SKM-1 treated with dmso at 0.1 percent for 144 hours (cell line): ENCODE measurements at regions not wholly inside any gene's neighbourhood (a gene's known extent, or its start where the extent isn't known, plus 50 kb on each side); places are given as distances from the start of the nearest gene placed in this dataset.
A peak's percentile ranks its signal among the peaks of the same experiment; 100 is the strongest.

Experiments used
- DNase-seq: peaks from one replicate; lab custom pipeline; 2025; ENCODE audit not compliant: unreplicated experiment; lab: John Stamatoyannopoulos, UW

- DNase-seq: no peak
These were observed 223.6 kb upstream of the RAB4A start for GRCh38 chr1:229047161-229047839.

DNA sequence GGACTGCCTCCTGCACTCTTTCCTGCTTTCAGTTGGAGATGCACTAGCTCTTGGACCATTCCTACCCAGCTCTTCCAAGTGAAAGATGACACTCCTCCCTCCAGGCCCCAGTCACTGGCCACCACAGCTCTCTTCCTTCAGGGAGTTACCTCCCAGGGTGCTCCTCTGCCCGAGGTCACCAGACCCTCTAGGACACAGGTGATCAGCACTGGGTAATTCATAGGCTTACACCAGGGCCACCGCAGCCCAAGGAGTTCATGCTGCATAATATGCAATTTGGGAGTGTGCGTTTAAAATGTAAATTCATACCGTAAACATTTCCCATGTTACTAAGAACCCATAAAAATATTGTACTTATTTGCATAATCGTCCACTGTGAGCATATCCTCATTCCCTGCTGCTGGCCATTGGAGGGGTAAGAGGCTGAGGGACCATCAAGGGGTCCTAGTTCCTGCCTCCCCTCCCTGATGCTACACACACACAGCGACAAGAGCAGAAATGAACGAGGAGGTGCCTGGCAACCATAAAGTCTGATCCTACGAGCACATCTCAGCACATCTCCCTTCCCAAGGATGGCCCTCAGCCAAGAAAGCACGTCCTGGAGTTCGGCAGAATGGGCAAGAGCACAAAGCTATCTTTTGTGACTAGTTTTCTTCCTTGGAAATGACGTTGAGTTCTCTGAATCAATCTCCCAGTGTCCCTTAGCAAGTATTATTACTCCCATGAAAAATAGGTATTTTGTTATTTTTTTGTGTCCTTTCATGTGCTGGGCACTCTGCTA, 222.9 kb upstream of the RAB4A start:
- no peak for DNase-seq

DNA sequence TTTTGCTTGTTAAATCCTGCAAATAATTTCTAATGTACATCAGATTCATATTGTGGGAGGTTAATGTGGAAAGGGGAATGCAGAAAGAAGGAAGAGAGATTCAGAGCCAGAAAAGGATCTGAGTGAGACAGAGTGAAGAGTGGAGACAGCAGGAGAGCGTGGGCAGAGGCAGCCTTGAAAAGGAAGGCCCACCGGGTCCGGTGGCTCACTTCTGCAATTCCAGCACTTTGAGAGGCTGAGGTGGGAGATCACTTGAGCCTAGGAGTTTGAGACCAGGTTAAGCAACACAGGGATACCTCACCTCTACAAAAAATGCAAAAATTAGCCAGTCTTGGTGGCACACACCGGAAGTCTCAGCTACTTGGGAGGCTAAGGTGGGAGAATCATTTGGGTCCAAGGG, 222.0 kb upstream of the RAB4A start:
- no peak for DNase-seq

GRCh38 chr1:229056046-229056445, 214.9 kb upstream of the RAB4A start:
- no peak for DNase-seq

DNA sequence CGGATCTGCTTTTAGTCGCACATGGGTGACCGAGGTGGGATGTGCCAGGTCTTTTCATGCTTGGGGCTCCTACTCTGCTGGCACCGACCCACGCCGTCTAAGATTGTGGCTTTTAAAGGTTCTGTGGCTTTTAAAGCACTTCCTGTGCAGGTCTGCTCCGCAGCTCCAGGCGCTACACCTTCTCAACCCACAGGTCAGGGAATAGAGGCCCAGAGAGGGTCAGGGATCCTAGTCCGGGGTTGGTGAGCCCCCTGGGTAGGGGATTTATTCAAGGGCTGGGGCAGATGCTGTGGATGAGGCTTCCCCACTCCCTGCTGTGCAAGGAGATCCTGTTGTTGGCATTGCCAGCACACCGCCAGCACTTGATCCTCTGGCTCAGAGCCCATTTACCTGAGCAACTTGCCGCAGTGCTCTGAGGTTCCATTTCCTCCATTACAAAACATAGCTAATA, 212.8 kb upstream of the RAB4A start:
- DNase-seq: no peak

DNA sequence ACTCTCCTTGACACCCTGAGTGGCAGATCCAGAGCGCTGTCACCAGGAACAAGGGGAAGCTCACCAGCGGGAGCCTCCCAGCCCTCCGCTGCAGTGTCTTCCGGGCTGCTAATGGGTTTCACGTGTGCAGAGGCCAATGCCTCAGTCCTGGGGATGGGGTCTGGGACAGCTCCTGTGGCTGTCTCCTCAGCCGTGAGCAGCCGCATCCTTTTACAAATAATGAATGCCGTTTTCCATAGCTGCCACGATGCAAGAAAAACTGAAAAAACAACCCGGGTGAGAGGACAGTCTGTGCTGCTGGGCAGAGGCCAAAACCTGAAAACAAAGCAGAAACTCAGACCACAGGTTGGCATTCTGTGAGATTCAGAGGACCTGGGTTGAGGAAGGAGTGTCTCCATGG, 212.2 kb upstream of the RAB4A start:
- DNase-seq: no peak

DNA sequence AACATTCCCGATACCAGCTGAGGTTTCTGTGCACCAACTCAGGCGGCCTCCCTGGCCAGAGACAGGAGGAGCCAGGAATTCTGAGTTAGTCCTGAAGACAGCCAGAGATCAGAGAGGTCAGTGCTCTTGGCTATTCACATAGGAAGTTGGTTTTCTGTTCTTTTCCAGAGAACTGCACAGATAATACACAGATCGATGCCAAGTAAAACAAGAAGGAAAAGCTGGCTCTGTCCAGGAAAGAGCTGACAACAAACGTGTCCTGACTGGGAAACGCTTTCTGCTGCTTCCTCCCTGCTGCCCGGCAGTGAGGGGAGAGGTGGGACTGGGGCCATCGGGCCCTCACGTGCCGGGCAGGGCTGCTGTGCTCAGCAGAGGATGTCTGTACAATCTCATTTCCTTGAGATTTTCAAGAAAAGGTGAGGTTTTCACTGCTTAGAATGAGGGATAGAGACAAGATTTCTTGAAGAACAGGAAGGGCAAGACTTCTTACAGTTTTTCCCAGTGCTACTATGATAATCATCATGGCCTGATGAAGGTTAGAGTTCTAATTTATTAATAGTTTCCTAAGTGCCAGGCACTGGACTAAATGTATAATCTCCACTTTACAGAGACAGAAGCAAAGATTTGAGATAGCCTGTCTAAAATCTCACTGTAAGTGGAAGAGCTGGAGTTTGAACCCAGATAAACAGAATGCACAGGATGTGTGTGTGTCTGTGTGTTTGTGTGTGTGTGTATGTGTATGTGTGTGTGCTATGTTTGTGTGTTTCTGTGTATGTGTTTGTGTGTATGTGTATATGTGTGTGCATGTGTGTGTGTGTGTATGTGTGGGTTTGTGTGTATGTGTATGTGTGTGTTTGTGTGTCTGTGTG, 211.0 kb upstream of the RAB4A start:
- DNase-seq: no peak

- no peak for DNase-seq
These were observed 208.8 kb upstream of the RAB4A start for GRCh38 chr1:229062135-229062534.

DNA sequence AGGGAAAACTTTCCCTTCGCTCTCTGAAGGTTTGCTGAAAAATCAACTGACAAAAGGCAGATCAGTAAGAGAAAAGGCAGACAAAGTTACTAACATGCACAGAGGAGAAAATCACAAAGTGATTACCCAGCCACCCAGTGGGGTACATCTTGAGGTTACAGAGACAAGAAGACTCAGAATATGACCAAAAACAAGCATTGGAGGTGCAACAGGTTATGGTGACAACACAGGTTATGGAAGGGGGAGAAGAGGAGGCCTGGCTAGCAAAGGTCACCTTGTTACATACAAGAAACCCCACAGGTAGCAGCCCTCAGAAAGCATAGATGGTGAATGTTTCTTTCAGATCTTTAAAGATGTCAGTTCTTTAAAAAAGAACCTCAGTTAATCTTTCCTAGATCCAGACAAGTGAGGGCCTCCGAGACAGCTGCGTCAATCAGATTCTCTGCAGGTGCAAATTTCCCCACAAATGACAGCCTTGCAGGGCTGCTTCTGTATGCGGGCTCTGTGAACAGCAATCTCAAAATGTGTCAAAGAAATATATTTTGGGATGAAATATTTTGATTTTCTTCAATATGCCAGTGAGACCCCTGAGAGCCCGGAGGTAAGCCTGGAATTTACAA, 207.6 kb upstream of the RAB4A start:
- no peak for DNase-seq

GRCh38 chr1:229064320-229065168, 206.4 kb upstream of the RAB4A start:
- DNase-seq: no peak

GRCh38 chr1:229065613-229066012, 205.3 kb upstream of the RAB4A start:
- DNase-seq: no peak

GRCh38 chr1:229066591-229066990, 204.3 kb upstream of the RAB4A start:
- no peak for DNase-seq

DNA sequence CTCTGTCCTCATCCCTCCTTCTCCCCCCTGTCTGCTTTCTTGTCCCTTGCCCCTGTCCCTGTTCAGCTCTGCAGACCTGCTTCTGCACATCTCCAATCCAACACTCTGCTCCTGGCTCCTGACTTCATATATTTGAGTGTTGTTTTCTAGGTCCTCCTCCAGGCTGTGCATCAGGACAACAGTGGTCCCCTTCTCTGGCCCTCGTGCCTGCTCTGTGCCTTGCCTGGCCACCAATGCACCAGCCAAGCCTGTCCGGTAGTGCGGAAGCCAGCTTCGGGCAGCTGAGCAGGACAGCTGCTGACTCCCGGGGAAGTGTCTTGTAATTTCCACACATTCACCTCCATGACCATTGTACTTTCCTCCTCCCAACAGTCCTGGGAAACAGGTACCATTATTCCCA, 203.4 kb upstream of the RAB4A start:
- DNase-seq: no peak

DNA sequence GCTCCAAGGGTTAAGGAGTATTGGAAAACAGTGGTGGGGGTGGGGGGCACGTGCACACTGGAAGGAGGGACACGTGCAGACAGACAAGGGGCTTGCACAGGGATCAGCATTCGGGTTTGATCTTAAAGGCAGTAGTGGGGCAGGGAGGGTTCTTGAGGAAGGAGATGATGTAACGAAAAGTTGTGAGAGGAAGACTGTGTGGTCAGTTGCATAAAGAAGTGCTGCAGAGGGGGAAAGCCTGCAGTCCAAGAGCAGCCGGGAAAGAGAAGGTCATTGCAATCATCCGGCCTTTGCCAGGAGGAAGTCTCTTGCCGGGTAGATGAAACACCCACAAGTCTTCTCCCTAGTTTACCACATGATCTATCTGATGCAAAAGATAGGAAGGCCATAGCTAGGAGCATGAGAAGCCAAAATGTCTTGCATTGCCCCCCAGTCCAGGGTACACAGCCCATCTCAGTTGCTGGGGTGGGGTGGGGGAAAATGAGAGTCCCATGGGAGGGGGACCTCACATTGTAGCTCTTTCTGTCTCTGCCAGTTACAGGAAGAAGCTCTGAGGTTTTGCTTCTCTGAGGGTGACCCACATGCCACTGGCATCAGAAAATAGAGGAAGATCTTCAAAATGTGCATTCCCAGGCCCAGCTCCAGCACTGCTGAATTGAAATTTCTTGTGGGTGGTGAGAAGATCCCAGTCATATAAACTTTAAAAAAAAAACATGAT, 202.5 kb upstream of the RAB4A start:
- DNase-seq: peak; percentile 100

DNA sequence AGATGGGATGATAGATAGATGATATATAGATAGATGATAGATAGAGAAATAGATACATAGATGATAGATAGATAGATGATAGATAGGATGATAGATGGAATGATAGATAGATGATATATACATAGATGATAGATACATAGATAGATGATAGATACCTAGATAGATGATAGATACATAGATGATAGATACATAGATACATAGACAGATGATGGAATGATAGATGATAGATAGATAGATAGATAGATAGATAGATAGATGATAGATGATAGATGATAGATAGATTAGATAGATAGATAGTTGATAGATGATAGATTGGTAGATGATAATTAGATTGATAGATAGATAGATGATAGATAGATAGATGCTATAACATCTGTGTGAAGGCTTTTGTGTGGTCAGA, 201.7 kb upstream of the RAB4A start:
- no peak for DNase-seq

- DNase-seq: no peak
These were observed 200.7 kb upstream of the RAB4A start for GRCh38 chr1:229070168-229070567.

- DNase-seq: no peak
These were observed 197.7 kb upstream of the RAB4A start for GRCh38 chr1:229073251-229073650.

DNA sequence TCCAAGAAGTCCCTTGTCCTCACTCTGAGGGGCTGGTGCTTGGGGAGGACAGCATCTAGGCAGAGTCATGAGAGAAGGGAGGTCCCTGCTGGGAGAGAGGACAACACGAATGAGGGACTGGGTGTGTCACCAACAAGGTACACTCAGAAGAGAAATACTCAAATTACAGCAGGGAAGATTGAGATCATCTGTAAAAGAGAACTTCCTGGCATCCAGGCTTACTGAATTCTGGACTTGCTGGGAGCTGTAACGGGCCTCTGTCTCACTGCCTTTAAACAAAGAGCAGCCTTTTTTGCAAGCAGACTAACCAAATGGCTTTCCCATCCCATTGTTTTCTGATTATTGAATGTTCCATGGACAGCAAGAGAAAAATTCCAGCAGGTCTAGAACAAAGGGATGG, 195.7 kb upstream of the RAB4A start:
- no peak for DNase-seq

- no peak for DNase-seq
These were observed 195.2 kb upstream of the RAB4A start for GRCh38 chr1:229075716-229076115.

DNA sequence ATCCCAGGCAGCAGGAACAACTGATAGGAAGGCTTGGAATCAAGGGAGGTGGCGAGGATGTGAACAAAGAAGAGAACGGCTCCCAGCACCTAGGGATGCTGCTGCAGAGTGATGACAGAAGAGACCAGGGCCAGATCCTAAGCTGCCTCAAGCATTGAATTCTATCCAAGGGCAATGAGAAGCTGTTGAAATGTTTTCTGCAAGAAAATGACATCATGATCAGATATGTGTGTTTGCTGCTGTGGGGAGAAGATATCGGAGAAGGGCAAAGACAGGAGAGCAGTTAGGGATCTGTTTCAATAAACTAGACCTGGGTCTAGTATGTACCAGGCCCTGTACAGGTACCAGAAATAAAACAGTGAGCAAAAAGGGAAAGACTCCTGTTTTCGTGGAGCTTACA, 194.7 kb upstream of the RAB4A start:
- DNase-seq: no peak
